ENCODE measurements at regions not wholly inside any gene's neighbourhood (a gene's known extent, or its start where the extent isn't known, plus 50 kb on each side); places are given as distances from the start of the nearest gene placed in this dataset.

- no peak for FAIRE-seq
- Histone ChIP-seq H3K27me3 (ENCODE audit: control insufficient read depth, extremely low read depth, insufficient read depth, low read length) (no peaks in the 10 kb centered on the region), H3K4me3 (ENCODE audit: control insufficient read depth in 2 of 3, extremely low read depth in 1 of 3, insufficient read depth in 2 of 3, low read depth in 1 of 3, low read length in 3 of 3) (no peak overlapping the region), H3K9me1 (ENCODE audit: control insufficient read depth, extremely low read depth, insufficient read depth, low read length) (no peaks in the 10 kb centered on the region), H2AFZ (ENCODE audit: control insufficient read depth, low read length) (no peak overlapping the region), H3K9ac (ENCODE audit: control insufficient read depth, extremely low read depth, insufficient read depth, low read length) (no peak overlapping the region), H3K27ac (ENCODE audit: control insufficient read depth, insufficient read depth, low read length) (no peak overlapping the region), H3K4me2 (ENCODE audit: control insufficient read depth, extremely low read depth, insufficient read depth, low read depth, low read length) (no peak overlapping the region), H3K79me2 (ENCODE audit: control insufficient read depth, insufficient read depth, low read length) (no peaks in the 10 kb centered on the region), H3K4me1 (ENCODE audit: control insufficient read depth, extremely low read depth, insufficient read depth, low read length) (no peaks in the 10 kb centered on the region), H3K36me3 (ENCODE audit: control insufficient read depth in 2 of 2, extremely low read depth in 1 of 2, insufficient read depth in 2 of 2, low read length in 2 of 2) (no peaks in the 10 kb centered on the region), H4K20me1 (ENCODE audit: control insufficient read depth, extremely low read depth, insufficient read depth, low read length) (no peaks in the 10 kb centered on the region), H3K9me3 (ENCODE audit: control insufficient read depth, low read depth, low read length) (no peaks in the 10 kb centered on the region)
- TF ChIP-seq CTCF (optimal IDR thresholded peaks at IDR 0.05 in 1 of 3, IDR thresholded peaks at IDR 0.05 in 1 of 3, conservative IDR thresholded peaks at IDR 0.05 in 1 of 3; ENCODE audit: extremely low read depth in 1 of 3, insufficient read depth in 2 of 3, low read length in 3 of 3) (no peak), EZH2 (IDR thresholded peaks at IDR 0.05; ENCODE audit: low read length) (no peak)
- DNase-seq (ENCODE audit: low read depth, low spot score): no peak
- dilution Hi-C loops (cut with MboI; ENCODE audit: extremely low pct_ligation_motif_present, low sequenced_read_pairs): no loop called here
Observed at GRCh38 chrX:6599230-6599860, 64.4 kb upstream of the VCX3A start.

All from keratinocyte (primary cell).